Activated CD4-positive, alpha-beta memory T cell treated with anti-CD3 and anti-CD28 coated beads, Interleukin-2, amount 10 ng/mL, durations not matched to agents 7 days and 5 days (primary cell): ENCODE measurements at regions not wholly inside any gene's neighbourhood (a gene's known extent, or its start where the extent isn't known, plus 50 kb on each side); places are given as distances from the start of the nearest gene placed in this dataset.
"Not testable (repeated sequence)": the region's sequence is repeated elsewhere in the genome, so short reads cannot be mapped to it uniquely, and the experiment has no call there.

Experiments
- CTCF ChIA-PET: fragments of 350-600 bp; sonication (Branson Sonifier 250); formaldehyde crosslinking; loops from one replicate; lab custom pipeline; 2021; ENCODE audit warnings: antibody characterized with exemption, inconsistent platforms; lab: Charles Lee
- POLR2A ChIA-PET: fragments of 350-600 bp; sonication (Branson Sonifier 250); formaldehyde crosslinking; loops from one replicate; lab custom pipeline; 2021; ENCODE audit warnings: antibody characterized with exemption; lab: Charles Lee
- DNase-seq: peaks from one replicate; pipeline ENCODE4 v3.0.0-alpha.2; 2020
- H3K27ac Mint-ChIP-seq: one replicate; pipeline ENCODE4 v1.8.0; 2021; ENCODE audit warnings: mild to moderate bottlenecking, mixed read lengths
- H3K27me3 Mint-ChIP-seq: one replicate; pipeline ENCODE4 v1.8.0; 2021; ENCODE audit warnings: mixed read lengths
- H3K36me3 Mint-ChIP-seq: one replicate; pipeline ENCODE4 v1.8.0; 2021; ENCODE audit warnings: low read depth, mixed read lengths
- H3K4me1 Mint-ChIP-seq: one replicate; pipeline ENCODE4 v1.8.0; 2021; ENCODE audit warnings: mixed read lengths
- H3K4me3 Mint-ChIP-seq: one replicate; pipeline ENCODE4 v1.8.0; 2021; ENCODE audit warnings: mild to moderate bottlenecking, mixed read lengths
- H3K9me3 Mint-ChIP-seq: one replicate; pipeline ENCODE4 v1.8.0; 2021; ENCODE audit warnings: mixed read lengths

DNA sequence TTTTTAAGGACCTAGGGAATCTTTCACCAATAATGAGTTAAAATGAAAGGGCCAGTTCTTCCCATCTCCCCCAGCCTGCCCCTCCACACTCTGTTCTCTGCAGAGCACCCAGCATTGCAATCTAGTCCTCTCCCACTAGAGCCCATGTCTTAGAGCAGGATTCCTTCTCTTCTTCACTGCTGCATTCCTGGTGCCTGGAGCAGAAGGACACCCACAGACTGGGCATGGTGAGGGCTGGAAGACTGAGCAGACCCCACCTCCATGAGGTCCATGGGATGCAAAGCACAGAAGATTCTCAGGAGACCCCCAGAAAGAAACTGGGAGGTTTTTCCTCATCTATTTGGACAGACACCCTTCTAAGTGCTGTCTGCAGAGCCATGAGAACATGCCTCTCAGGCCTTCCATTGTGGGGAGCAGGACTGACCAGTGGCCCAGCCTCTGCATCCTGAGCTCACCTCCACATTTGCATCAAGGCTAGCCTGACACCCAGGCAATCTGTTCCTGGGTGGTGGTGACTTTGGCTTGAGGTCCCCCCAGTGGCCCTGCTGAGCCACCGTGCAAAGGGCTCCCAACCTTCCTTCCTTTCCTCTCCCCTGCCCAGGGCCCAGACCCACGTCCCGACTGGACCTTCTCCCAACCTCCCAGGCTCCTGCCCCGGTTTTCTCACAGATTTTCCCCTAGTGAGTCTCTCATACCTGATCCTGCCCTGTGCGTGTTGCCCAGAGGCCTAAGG is 74.2 kb upstream of the ZNF469 start:
- peaks cover 10% of the 10 kb centered on the region for H3K9me3 Mint-ChIP-seq
- H3K36me3 Mint-ChIP-seq: no peaks in the 10 kb centered on the region
- H3K27ac Mint-ChIP-seq: no peak overlapping the region
- no peak overlapping the region for H3K4me3 Mint-ChIP-seq
- no peaks in the 10 kb centered on the region for H3K4me1 Mint-ChIP-seq
- DNase-seq: no peak
- H3K27me3 Mint-ChIP-seq: peaks cover 3% of the 10 kb centered on the region
- CTCF ChIA-PET: no interaction called here
- POLR2A ChIA-PET: no interaction called here

DNA sequence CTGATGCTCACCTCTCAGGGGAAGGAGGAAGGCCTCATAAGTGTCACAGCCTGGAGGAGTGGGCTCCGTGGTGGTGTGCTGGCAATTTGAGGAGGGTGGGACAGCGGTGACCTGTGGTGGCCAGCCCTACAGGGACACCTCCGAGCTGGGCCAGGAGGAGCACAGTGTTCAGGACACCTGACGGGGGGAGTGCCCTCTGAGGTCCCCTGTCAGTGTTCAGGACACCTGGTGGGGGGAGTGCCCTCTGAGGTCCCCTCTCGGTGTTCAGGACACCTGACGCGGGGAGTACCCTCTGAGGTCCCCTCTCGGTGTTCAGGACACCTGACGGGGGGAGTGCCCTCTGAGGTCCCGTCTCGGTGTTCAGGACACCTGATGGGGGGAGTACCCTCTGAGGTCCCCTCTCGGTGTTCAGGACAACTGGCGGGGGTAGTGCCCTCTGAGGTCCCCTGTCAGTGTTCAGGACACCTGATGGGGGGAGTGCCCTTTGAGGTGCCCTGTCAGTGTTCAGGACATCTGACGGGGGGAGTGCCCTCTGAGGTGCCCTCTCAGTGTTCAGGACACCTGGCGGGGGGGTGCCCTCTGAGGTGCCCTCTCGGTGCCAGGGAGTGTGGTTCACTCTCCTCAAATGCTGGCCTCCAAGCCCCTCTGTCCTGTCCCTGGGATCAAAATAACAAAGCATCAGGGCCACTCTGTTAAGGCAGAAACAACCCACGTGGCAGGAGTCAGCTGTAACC is 73.4 kb upstream of the ZNF469 start:
- peaks cover 3% of the 10 kb centered on the region for H3K27me3 Mint-ChIP-seq
- no peaks in the 10 kb centered on the region for H3K36me3 Mint-ChIP-seq
- no peaks in the 10 kb centered on the region for H3K4me1 Mint-ChIP-seq
- peaks cover 10% of the 10 kb centered on the region for H3K9me3 Mint-ChIP-seq
- H3K27ac Mint-ChIP-seq: no peak overlapping the region
- no peak for DNase-seq
- ChIA-PET CTCF (no interaction called here), POLR2A (no interaction called here)
- no peak overlapping the region for H3K4me3 Mint-ChIP-seq

DNA sequence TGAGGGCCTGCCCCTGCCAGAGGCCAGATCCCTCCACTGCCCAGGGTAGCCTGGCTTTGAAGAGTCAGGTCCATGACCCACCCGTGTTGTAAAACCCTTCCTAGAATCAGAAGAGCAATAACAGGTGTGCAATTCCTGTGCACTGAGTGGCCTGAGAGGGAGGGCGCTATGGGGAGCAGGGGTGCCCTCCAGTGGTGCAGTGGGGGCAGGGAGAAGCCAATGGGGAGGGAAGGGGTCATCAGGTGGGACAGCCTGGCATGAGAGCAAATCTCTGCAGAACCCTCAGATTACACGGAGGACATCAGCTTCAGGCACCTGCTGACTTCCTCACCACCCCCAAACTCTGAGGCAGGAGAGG is 72.9 kb upstream of the ZNF469 start:
- peaks cover 10% of the 10 kb centered on the region for H3K9me3 Mint-ChIP-seq
- H3K36me3 Mint-ChIP-seq: no peaks in the 10 kb centered on the region
- ChIA-PET CTCF (no interaction called here), POLR2A (no interaction called here)
- no peak overlapping the region for H3K27ac Mint-ChIP-seq
- H3K27me3 Mint-ChIP-seq: peaks cover 3% of the 10 kb centered on the region
- DNase-seq: no peak
- H3K4me1 Mint-ChIP-seq: no peaks in the 10 kb centered on the region
- H3K4me3 Mint-ChIP-seq: no peak overlapping the region

DNA sequence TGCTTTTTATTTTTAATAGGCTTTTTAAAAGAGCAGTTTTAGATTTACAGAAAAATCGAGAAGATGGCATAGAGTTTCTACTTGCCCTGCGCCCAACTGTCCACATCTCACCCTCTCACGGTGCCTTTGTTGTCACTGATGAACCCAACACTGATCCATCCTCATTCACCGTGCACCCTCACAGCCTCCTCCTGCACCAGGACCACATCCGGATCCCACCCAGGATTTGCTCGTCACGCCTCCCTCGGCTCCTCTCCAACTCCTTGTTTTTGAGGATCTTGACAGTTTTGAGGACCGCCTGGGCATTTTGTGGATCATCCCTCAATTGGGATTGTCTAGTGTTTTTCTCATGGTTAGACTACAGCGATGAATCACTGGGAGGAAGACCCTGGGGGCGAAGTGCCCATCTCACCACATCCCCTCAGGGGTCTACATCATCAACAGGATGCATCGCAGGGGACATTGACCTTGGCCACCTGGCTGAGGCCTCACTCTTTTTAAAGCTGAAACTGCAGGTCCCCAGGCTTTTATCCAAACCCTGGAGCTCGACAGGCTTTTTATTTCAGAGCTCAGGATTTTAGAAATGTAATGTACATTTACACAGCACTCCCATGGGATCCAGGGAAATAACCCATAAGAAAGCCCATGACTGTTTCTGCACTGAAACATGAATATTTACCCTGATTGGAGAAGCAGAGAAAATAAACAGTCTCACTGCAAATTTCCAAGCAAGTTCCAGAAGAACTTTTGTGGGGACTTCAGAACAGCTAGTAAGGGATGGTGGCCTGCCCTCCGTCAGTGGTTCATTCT is 71.8 kb upstream of the ZNF469 start:
- no peaks in the 10 kb centered on the region for H3K4me1 Mint-ChIP-seq
- CTCF ChIA-PET: no interaction called here
- POLR2A ChIA-PET: no interaction called here

DNA sequence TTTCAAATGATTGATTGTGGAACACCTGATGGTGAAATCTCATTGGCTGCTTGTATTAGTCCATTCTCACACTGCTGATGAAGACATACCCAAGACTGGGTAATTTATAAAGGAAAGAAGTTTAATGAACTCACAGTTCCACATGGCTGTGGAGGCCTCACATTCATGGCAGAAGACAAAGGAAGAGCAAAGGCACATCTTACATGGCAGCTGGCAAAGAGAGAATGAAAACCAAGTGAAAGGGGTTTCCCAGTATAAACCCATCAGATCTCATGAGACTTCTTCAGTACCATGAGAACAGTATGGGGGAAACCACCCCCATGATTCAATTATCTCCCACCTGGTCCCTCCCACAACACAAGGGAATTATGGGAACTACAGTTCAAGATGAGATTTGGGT is 70.9 kb upstream of the ZNF469 start:
- H3K4me3 Mint-ChIP-seq, CTCF ChIA-PET, H3K27me3 Mint-ChIP-seq, POLR2A ChIA-PET, H3K36me3 Mint-ChIP-seq, H3K4me1 Mint-ChIP-seq, H3K9me3 Mint-ChIP-seq, DNase-seq, H3K27ac Mint-ChIP-seq: not testable (repeated sequence)

More for the DNA sequence above, 71.8 kb upstream of the ZNF469 start:
- H3K27ac Mint-ChIP-seq: no peak overlapping the region
- no peaks in the 10 kb centered on the region for H3K36me3 Mint-ChIP-seq
- no peak for DNase-seq
- peaks cover 2% of the 10 kb centered on the region for H3K27me3 Mint-ChIP-seq
- peaks cover 4% of the 10 kb centered on the region for H3K9me3 Mint-ChIP-seq
- H3K4me3 Mint-ChIP-seq: no peak overlapping the region

DNA sequence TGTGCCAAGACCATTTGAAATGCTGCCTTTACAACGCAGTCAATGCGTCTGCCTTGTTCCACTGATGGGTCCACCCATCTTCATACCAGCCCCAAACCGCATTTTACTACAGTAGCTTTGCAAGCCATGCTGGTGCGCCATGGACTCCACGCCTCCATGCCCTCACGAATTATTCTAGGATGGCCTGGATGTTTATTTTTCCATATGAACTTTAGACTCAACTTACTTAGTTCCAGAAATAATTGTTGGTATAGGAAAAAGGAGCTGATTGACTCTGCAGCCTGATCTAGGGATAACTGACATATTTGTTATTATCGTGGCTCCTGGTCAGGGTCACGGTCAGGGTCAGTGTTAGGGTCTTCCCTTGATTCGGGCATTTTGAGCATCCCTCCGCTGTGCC is 70.0 kb upstream of the ZNF469 start:
- H3K4me3 Mint-ChIP-seq: no peak overlapping the region
- DNase-seq: no peak
- H3K4me1 Mint-ChIP-seq: no peaks in the 10 kb centered on the region
- no peaks in the 10 kb centered on the region for H3K36me3 Mint-ChIP-seq
- POLR2A ChIA-PET: no interaction called here
- no peak overlapping the region for H3K27ac Mint-ChIP-seq
- H3K27me3 Mint-ChIP-seq: peaks cover 2% of the 10 kb centered on the region
- peaks cover 4% of the 10 kb centered on the region for H3K9me3 Mint-ChIP-seq
- CTCF ChIA-PET: no interaction called here

DNA sequence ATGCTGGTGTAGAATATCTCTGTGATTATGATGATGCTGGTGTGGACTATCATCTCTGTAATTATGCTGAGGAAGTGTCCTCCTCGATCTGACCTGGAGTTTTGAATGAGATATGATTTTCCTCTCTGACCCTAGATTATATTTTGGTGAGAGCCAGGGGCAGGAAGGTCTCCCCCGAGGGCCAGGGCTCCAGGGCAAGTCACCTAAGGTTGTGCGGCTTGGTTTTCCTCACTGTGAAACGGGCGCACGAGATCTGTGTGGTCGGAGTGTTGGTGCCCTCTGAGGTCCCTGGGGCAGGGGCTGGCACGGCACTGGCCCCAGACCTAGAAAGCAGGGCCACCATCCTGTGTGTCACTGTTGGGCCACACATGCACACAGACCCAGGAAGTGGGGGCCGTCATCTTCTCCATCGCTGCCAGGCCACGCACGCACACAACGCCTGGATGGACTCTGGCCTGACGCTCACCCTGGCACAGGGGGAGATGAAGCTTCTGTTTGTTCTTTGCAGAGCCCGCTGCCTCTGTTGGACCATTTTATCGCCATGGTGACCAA is 67.7 kb upstream of the ZNF469 start:
- ChIA-PET CTCF (no interaction called here), POLR2A (no interaction called here)
- Mint-ChIP-seq H3K27me3 (no peaks in the 10 kb centered on the region), H3K27ac (no peak overlapping the region), H3K4me1 (no peaks in the 10 kb centered on the region), H3K9me3 (peaks cover 4% of the 10 kb centered on the region), H3K36me3 (no peaks in the 10 kb centered on the region), H3K4me3 (no peak overlapping the region)
- DNase-seq: no peak

DNA sequence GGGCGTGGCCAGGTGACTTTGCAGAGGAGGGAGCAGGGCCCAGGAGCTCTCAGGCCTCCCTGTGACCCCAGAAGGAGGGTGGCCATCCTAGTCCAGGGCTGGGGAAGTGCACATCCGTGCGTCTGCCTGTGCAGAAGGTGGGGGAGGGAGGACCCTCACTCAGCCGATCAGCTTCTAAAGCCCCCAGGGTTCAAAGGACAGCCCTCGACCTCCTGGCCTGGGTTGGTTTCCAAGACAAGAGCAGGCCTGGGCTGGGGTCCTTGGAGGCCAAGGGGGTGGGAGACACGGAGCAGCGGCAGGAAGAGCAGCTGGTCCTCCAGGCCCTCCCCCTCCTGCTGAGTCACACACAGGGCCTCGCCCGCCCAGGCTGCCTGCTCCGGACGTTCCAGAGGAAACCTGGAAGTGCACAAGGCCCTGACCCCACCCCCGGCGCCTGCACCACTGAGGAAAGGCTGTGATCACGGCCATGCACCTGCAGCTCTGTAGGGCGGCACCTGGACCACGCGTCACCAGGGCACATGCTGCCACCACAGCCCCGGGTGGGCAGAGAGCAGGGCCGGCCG is 67.1 kb upstream of the ZNF469 start:
- ChIA-PET CTCF (no interaction called here), POLR2A (no interaction called here)
- DNase-seq: no peak
- Mint-ChIP-seq H3K36me3 (no peaks in the 10 kb centered on the region), H3K27me3 (no peaks in the 10 kb centered on the region), H3K9me3 (peaks cover 4% of the 10 kb centered on the region), H3K4me3 (no peak overlapping the region), H3K4me1 (no peaks in the 10 kb centered on the region), H3K27ac (no peak overlapping the region)

DNA sequence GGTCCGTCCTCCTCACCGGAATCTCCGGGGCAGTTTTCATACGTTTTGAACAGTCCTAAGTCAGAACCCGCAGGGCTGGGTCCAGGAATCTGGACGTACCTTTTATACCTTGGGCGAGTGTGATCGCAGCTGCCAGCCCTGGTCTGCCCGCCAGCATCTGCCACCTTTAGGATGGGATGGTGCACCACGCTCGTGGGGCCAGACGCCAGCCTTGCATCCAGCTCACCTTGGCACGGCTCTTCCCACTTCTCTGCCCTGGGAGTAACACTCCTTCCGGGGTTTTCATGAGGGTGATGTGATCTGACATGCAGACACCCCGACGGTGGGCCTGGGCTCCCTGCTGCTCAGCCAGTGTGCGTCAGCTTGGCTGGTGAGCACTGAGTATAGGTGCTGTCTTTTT is 66.6 kb upstream of the ZNF469 start:
- POLR2A ChIA-PET: no interaction called here
- H3K36me3 Mint-ChIP-seq: no peaks in the 10 kb centered on the region
- no peak overlapping the region for H3K27ac Mint-ChIP-seq

DNA sequence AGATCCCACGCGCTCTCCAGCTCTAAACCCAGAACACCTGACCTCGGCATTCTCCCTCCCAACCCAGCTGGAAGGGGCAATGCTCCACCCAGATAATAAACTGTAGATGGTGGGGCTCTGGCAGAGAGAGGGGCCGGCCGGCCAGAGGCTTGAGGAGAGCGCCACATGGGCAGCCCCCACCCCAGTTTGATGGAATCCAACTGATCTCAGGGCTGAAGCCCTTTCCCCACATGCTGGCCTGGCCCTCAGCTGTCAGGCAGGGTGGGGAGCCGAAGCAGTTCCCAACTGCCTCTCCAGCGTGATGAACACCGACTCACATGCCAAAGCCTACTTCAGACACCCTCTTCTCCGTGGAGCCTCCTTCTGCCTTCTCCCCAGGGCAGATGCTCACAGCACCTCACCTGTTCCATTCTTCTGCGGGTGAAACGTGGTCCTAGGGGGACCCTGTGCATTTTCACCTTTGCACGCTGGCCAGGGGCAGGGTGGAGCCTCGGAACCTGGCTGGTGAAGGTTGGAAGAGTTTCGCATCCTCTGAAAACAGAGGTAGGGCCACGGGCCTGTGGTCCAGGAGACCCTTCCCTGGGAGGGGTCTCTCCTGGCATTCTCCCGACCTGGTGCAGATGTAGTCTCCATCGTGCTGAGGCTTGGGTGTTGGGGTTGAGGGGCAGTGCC is 65.7 kb upstream of the ZNF469 start:
- Mint-ChIP-seq H3K4me3 (no peak overlapping the region), H3K27me3 (no peaks in the 10 kb centered on the region), H3K9me3 (peaks cover 4% of the 10 kb centered on the region), H3K4me1 (no peaks in the 10 kb centered on the region), H3K27ac (no peak overlapping the region), H3K36me3 (no peaks in the 10 kb centered on the region)
- no peak for DNase-seq
- CTCF ChIA-PET: no interaction called here
- POLR2A ChIA-PET: no interaction called here

More for the DNA sequence above, 66.6 kb upstream of the ZNF469 start:
- Mint-ChIP-seq H3K4me3 (no peak overlapping the region), H3K4me1 (no peaks in the 10 kb centered on the region), H3K27me3 (no peaks in the 10 kb centered on the region), H3K9me3 (peaks cover 4% of the 10 kb centered on the region)
- CTCF ChIA-PET: no interaction called here
- no peak for DNase-seq

DNA sequence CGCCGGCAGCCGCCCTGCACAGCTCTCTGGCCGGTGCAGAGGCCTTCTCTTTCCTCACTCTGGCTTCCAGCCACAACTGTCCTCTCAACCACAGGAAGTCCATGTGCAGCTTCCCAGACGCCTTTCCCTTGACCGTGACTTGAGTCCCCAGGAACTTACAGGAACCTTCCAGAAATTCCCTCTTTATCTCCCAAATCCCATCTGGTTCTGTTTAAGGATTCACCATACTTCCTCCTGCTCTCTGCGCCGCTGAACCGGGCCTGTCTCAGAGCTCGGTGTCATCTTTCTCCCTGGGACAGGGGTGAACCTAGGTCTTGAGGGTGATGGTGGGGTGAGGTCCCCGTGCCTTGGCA is 65.2 kb upstream of the ZNF469 start:
- Mint-ChIP-seq H3K4me1 (no peaks in the 10 kb centered on the region), H3K4me3 (no peak overlapping the region), H3K27me3 (no peaks in the 10 kb centered on the region), H3K36me3 (no peaks in the 10 kb centered on the region), H3K9me3 (peaks cover 1% of the 10 kb centered on the region), H3K27ac (no peak overlapping the region)
- POLR2A ChIA-PET: no interaction called here
- CTCF ChIA-PET: no interaction called here
- DNase-seq: no peak

DNA sequence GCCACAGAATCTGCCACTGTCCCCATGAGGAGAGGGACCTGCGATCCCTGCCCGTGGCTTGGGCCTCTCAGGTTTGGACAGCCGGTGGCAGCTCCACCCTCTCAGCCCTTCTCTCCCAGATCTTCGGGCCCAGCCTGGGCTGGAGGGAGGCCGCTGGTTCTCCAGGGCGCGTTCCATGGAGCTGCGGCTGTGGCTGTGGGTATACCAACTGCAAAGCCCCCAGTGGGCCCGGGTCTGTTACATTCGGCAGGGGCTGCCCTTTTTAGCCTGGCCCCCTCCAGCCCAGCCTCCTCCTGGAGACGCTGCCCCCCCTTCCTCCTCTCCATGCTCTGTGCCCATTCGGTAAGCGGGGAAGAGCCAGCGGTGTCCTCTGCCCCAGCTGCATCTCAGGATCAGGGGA is 64.7 kb upstream of the ZNF469 start:
- ChIA-PET CTCF (no interaction called here), POLR2A (no interaction called here)
- no peaks in the 10 kb centered on the region for H3K9me3 Mint-ChIP-seq
- H3K4me3 Mint-ChIP-seq: no peak overlapping the region
- H3K36me3 Mint-ChIP-seq: no peaks in the 10 kb centered on the region
- no peaks in the 10 kb centered on the region for H3K27me3 Mint-ChIP-seq
- H3K27ac Mint-ChIP-seq: no peak overlapping the region
- DNase-seq: no peak
- no peaks in the 10 kb centered on the region for H3K4me1 Mint-ChIP-seq

DNA sequence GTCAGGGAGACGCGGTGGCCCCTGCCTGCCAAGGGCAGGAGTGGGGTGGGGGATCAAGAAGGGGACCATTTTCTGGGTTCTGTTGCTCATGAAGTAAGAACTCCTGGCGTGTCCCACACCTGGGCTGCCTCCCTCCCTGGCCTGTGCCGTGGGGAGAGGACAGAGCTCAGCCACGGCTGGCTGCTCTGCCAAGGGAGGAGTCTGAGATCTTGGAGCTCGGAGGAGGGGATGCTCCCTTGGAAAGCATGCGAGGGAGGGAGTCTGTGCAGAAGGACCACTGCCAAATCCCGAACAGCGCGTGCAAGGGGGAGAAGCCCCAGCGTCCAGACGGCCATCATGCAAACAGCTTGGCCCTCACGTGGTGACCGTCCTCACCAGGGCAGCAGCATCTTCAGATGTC is 64.2 kb upstream of the ZNF469 start:
- Mint-ChIP-seq H3K36me3 (no peaks in the 10 kb centered on the region), H3K4me3 (no peak overlapping the region), H3K27me3 (no peaks in the 10 kb centered on the region), H3K27ac (no peak overlapping the region), H3K4me1 (no peaks in the 10 kb centered on the region), H3K9me3 (no peaks in the 10 kb centered on the region)
- POLR2A ChIA-PET: no interaction called here
- no peak for DNase-seq
- CTCF ChIA-PET: no interaction called here
